H1 (cell line): ENCODE measurements at regions not wholly inside any gene's neighbourhood (a gene's known extent, or its start where the extent isn't known, plus 50 kb on each side); places are given as distances from the start of the nearest gene placed in this dataset.

Experiments used
- CTCF ChIA-PET: fragments of 300-600 bp; sonication (Branson Sonifier 250); formaldehyde crosslinking; loops from one replicate; lab custom pipeline; 2021; ENCODE audit not compliant: partially characterized antibody; lab: Charles Lee
- POLR2A ChIA-PET: fragments of 300-600 bp; sonication (Branson Sonifier 250); formaldehyde crosslinking; loops from one replicate; lab custom pipeline; 2021; ENCODE audit warnings: inconsistent platforms; ENCODE audit not compliant: partially characterized antibody; lab: Charles Lee
- DNase-seq, 2 experiments: peaks; one replicate each; pipeline versions ENCODE4 v3.0.0 to v3.0.0-alpha.2; 2010 to 2022; ENCODE audit warnings: low spot score in 2 of 2, low read depth in 1 of 2, mixed read lengths in 1 of 2
- FAIRE-seq: peaks from 2 replicates; lab custom pipeline; 2011; peaks lifted over from hg19 to GRCh38; lab: Jason Lieb, UNC
- H2AFZ ChIP-seq: 2 replicates; pipeline ENCODE4 v1.8.1; 2012; ENCODE audit warnings: low read length, inconsistent platforms
- H2AK5ac ChIP-seq: 2 replicates; pipeline ENCODE4 v1.6.1; 2013; ENCODE audit warnings: low read depth, low read length
- H2BK120ac ChIP-seq: replicated peaks from 2 replicates; pipeline ENCODE3; 2013; ENCODE audit warnings: low read depth, low read length, inconsistent platforms
- H2BK12ac ChIP-seq: 2 replicates; pipeline ENCODE4 v1.6.1; 2013; ENCODE audit warnings: low read depth, low read length
- H2BK15ac ChIP-seq: 2 replicates; pipeline ENCODE4 v1.6.1; 2013; ENCODE audit warnings: low read length
- H2BK20ac ChIP-seq: 2 replicates; pipeline ENCODE4 v1.6.1; 2013; ENCODE audit warnings: low read length
- H2BK5ac ChIP-seq: 2 replicates; pipeline ENCODE4 v1.6.1; 2013; ENCODE audit warnings: low read depth, low read length
- H3K14ac ChIP-seq: 2 replicates; pipeline ENCODE4 v1.6.1; 2013; ENCODE audit warnings: inconsistent platforms; ENCODE audit not compliant: insufficient read length
- H3K18ac ChIP-seq: 2 replicates; pipeline ENCODE4 v1.6.1; 2013; ENCODE audit warnings: low read length; ENCODE audit errors: extremely low read depth
- H3K23ac ChIP-seq: 2 replicates; pipeline ENCODE4 v1.6.1; 2013; ENCODE audit warnings: inconsistent platforms; ENCODE audit not compliant: insufficient read length
- H3K23me2 ChIP-seq: 2 replicates; pipeline ENCODE4 v1.6.1; 2013; ENCODE audit warnings: low read depth, low read length
- H3K27ac ChIP-seq: 2 replicates; pipeline ENCODE4 v1.6.1; 2011; ENCODE audit warnings: low read depth, low read length, inconsistent platforms
- H3K27me3 ChIP-seq, 4 experiments: replicated peaks in 1 of 4; 1 replicate in 1 of 4; 2 replicates in 3 of 4; pipeline versions ENCODE4 v1.6.1 to v1.8.1; 2011 to 2013; ENCODE audit warnings: low read length in 3 of 4, mild to moderate bottlenecking in 3 of 4, inconsistent platforms in 2 of 4, mixed read lengths in 2 of 4, moderate library complexity in 1 of 4; ENCODE audit not compliant: control insufficient read depth in 3 of 4, insufficient read depth in 3 of 4; ENCODE audit errors: extremely low read depth in 1 of 4
- H3K36me3 ChIP-seq, 4 experiments: 2 replicates each; pipeline versions ENCODE4 v1.6.1 to v1.8.1; 2011 to 2013; ENCODE audit warnings: mild to moderate bottlenecking in 4 of 4, low read length in 3 of 4, moderate library complexity in 2 of 4, control low read depth in 1 of 4, inconsistent platforms in 1 of 4; ENCODE audit not compliant: insufficient read depth in 4 of 4, control insufficient read depth in 2 of 4
- H3K4ac ChIP-seq: replicated peaks from 2 replicates; pipeline ENCODE3; 2013; ENCODE audit warnings: low read length, low read depth, mixed read lengths, inconsistent platforms; ENCODE audit not compliant: insufficient read length
- H3K4me1 ChIP-seq, 4 experiments: replicated peaks in 1 of 4; 1 replicate in 1 of 4; 2 replicates in 3 of 4; pipeline versions ENCODE4 v1.6.1 to v1.8.1; 2011 to 2013; ENCODE audit warnings: low read length in 3 of 4, inconsistent platforms in 2 of 4, mixed read lengths in 1 of 4; ENCODE audit not compliant: insufficient read depth in 4 of 4, control insufficient read depth in 3 of 4
- H3K4me2 ChIP-seq, 2 experiments: 2 replicates each; pipeline versions ENCODE4 v1.6.1 to v1.8.1; 2011 to 2013; ENCODE audit warnings: low read depth in 2 of 2, low read length in 2 of 2, control low read depth in 1 of 2, inconsistent platforms in 1 of 2, mild to moderate bottlenecking in 1 of 2; ENCODE audit not compliant: insufficient read depth in 1 of 2
- H3K4me3 ChIP-seq, 4 experiments: fragments of 200-600, 300-600 bp in 1 of 4; sonication (generic), shearing (Covaris generic), sonication (Bioruptor Twin) in 1 of 4; 2 replicates each; pipeline versions ENCODE4 v1.5.1 to v1.8.1; 2011 to 2016; ENCODE audit warnings: low read length in 4 of 4, low read depth in 3 of 4, control low read depth in 2 of 4, inconsistent platforms in 2 of 4, mild to moderate bottlenecking in 2 of 4, mixed read lengths in 1 of 4, moderate library complexity in 1 of 4; ENCODE audit not compliant: insufficient read depth in 2 of 4; ENCODE audit errors: extremely low read depth in 1 of 4
- H3K56ac ChIP-seq: replicated peaks from 2 replicates; pipeline ENCODE3; 2013; ENCODE audit warnings: low read depth, mild to moderate bottlenecking, mixed read lengths, low read length, inconsistent platforms; ENCODE audit not compliant: insufficient read length
- H3K79me1 ChIP-seq: 2 replicates; pipeline ENCODE4 v1.6.1; 2013; ENCODE audit warnings: low read depth, low read length, control low read depth
- H3K79me2 ChIP-seq, 2 experiments: 2 replicates each; pipeline versions ENCODE4 v1.6.1 to v1.8.1; 2012 to 2013; ENCODE audit warnings: low read length in 2 of 2, mild to moderate bottlenecking in 2 of 2, inconsistent platforms in 1 of 2; ENCODE audit not compliant: insufficient read depth in 2 of 2, control insufficient read depth in 1 of 2
- H3K9ac ChIP-seq, 4 experiments: replicated peaks in 1 of 4; 1 replicate in 1 of 4; 2 replicates in 3 of 4; pipeline versions ENCODE4 v1.6.1 to v1.8.1; 2011 to 2013; ENCODE audit warnings: low read depth in 3 of 4, low read length in 3 of 4, control low read depth in 2 of 4, mild to moderate bottlenecking in 2 of 4, moderate library complexity in 2 of 4, inconsistent platforms in 1 of 4; ENCODE audit errors: extremely low read depth in 1 of 4
- H3K9me3 ChIP-seq, 2 experiments: 2 replicates each; pipeline versions ENCODE4 v1.6.1 to v1.8.1; 2012 to 2013; ENCODE audit warnings: mild to moderate bottlenecking in 2 of 2, moderate library complexity in 2 of 2, control low read depth in 1 of 2, inconsistent platforms in 1 of 2, low read depth in 1 of 2, low read length in 1 of 2, mixed read lengths in 1 of 2; ENCODE audit not compliant: insufficient read depth in 2 of 2
- H4K20me1 ChIP-seq, 2 experiments: replicated peaks in 1 of 2; 2 replicates each; pipeline versions ENCODE3 to v1.8.1; 2011 to 2013; ENCODE audit warnings: inconsistent platforms in 2 of 2, low read length in 2 of 2, mild to moderate bottlenecking in 1 of 2; ENCODE audit not compliant: insufficient read depth in 2 of 2, control insufficient read depth in 1 of 2
- H4K5ac ChIP-seq: 2 replicates; pipeline ENCODE4 v1.6.1; 2013; ENCODE audit warnings: low read length, low read depth, mixed read lengths, inconsistent platforms; ENCODE audit not compliant: insufficient read length
- H4K8ac ChIP-seq: 2 replicates; pipeline ENCODE4 v1.8.0; 2013; ENCODE audit warnings: mild to moderate bottlenecking, moderate library complexity, low read length, inconsistent platforms; ENCODE audit not compliant: insufficient read depth; ENCODE audit errors: extremely low read depth
- H4K91ac ChIP-seq: replicated peaks from 2 replicates; pipeline ENCODE3; 2013; ENCODE audit warnings: low read length, mixed read lengths, inconsistent platforms; ENCODE audit not compliant: insufficient read length
- BRCA1 ChIP-seq: IDR thresholded peaks from 2 replicates; pipeline ENCODE4 v1.6.1; 2012; ENCODE audit warnings: low read depth, low read length, improper control_type of control experiment
- CHD2 ChIP-seq: IDR thresholded peaks from 2 replicates; pipeline ENCODE4 v1.6.1; 2012; ENCODE audit warnings: low read length, improper control_type of control experiment
- CTBP2 ChIP-seq: IDR thresholded peaks from 2 replicates; pipeline ENCODE4 v1.7.0; 2011; ENCODE audit warnings: borderline replicate concordance, mild to moderate bottlenecking, moderate library complexity, mixed read lengths, low read length; ENCODE audit not compliant: insufficient read depth, insufficient read length
- E2F6 ChIP-seq: IDR thresholded peaks from 2 replicates; pipeline ENCODE4 v1.6.1; 2012; ENCODE audit warnings: inconsistent platforms
- EP300 ChIP-seq, 2 experiments: IDR thresholded peaks; 1 replicate in 1 of 2; 2 replicates in 1 of 2; pipeline ENCODE4 v1.6.1; 2011 to 2012; ENCODE audit warnings: low read depth in 2 of 2, low read length in 2 of 2, mild to moderate bottlenecking in 2 of 2, borderline replicate concordance in 1 of 2, inconsistent platforms in 1 of 2, moderate library complexity in 1 of 2
- KDM4A ChIP-seq: IDR thresholded peaks from one replicate; pipeline ENCODE4 v1.7.1; 2012; ENCODE audit warnings: low read depth, mild to moderate bottlenecking, moderate library complexity, low read length, inconsistent platforms; ENCODE audit not compliant: severe bottlenecking
- NANOG ChIP-seq: IDR thresholded peaks from 2 replicates; pipeline ENCODE4 v1.6.1; 2011; ENCODE audit warnings: low read length, low read depth, mild to moderate bottlenecking, inconsistent platforms; ENCODE audit not compliant: insufficient read depth, poor library complexity, severe bottlenecking
- RFX5 ChIP-seq: IDR thresholded peaks from 2 replicates; pipeline ENCODE4 v1.6.1; 2011; ENCODE audit warnings: low read depth, low read length, improper control_type of control experiment, borderline replicate concordance
- TAF7 ChIP-seq: optimal IDR thresholded peaks from 2 replicates; pipeline ENCODE3; 2011; ENCODE audit warnings: low read depth, mild to moderate bottlenecking, inconsistent platforms, low read length, moderate library complexity, borderline replicate concordance
- TBP ChIP-seq: IDR thresholded peaks from 2 replicates; pipeline ENCODE4 v1.6.1; 2011; ENCODE audit warnings: low read depth, low read length, improper control_type of control experiment
- YY1 ChIP-seq: IDR thresholded peaks from 2 replicates; pipeline ENCODE4 v1.6.1; 2011; ENCODE audit warnings: low read depth, mild to moderate bottlenecking, low read length
- WGBS, 2 experiments: shearing (Covaris generic) in 1 of 2; methylation state at CpG; one replicate each; pipeline versions ENCODE4 v1.1.6 to v1.1.7; 2013 to 2015; ENCODE audit warnings: low lambda C conversion rate in 2 of 2, mixed read lengths in 2 of 2, inconsistent platforms in 1 of 2, low coverage in 1 of 2, missing lambda C conversion rate in 1 of 2; ENCODE audit not compliant: insufficient replicate concordance in 2 of 2, insufficient coverage in 1 of 2, insufficient read length in 1 of 2; ENCODE audit errors: extremely low coverage in 1 of 2, missing lambda C conversion rate in 1 of 2; 5-methylcytosine and 5-hydroxymethylcytosine counted together
- TF ChIP-seq, protein P1 (sequence below): IDR thresholded peaks from 2 replicates; pipeline ENCODE4 v1.6.1; 2011; ENCODE audit warnings: low read depth, mild to moderate bottlenecking, low read length; ENCODE audit not compliant: insufficient read depth

DNA sequence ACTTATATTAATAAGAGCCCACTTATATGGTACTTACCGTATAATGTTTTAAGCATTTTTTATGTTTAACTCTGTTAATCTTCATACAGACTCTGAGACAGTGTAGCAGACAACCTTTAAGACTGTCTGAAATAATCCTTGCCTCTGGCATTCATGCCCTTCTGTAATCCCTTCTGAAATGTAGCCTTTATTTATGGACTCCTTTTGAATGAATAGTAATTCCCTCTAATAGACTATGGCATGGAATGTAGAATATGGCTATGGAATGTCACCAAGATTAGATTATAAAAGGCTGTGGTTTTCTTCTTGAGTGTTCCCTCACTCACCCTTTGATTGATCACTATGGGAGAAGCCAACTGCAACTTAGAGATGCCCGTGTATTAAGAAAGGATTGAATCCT is 439.4 kb downstream of the SH3GL2 start:
- H4K91ac ChIP-seq: no peak overlapping the region
- no peak overlapping the region for H2BK5ac ChIP-seq
- no peak overlapping the region for H3K23ac ChIP-seq
- DNase-seq (no peak), FAIRE-seq (no peak)
- H4K5ac ChIP-seq: no peak overlapping the region
- H3K9me3 ChIP-seq: peaks cover 0 to 6% of the 10 kb centered on the region in 2 experiments; a peak in 2 of 4 replicates
- H3K4me1 ChIP-seq: no peaks in the 10 kb centered on the region; a peak in 1 of 7 replicates
- no peak for TF ChIP-seq TBP
- no peak for TF ChIP-seq CHD2
- no peak for TF ChIP-seq E2F6
- no peak for TF ChIP-seq EP300 (IDR thresholded peaks at IDR 0.05; ENCODE audit: borderline replicate concordance in 1 of 2, low read depth in 2 of 2, low read length in 2 of 2)
- no peak for TF ChIP-seq YY1
- TF ChIP-seq TAF7: no peak
- TF ChIP-seq CTBP2: no peak
- no peak for TF ChIP-seq KDM4A
- TF ChIP-seq, protein P1, sequence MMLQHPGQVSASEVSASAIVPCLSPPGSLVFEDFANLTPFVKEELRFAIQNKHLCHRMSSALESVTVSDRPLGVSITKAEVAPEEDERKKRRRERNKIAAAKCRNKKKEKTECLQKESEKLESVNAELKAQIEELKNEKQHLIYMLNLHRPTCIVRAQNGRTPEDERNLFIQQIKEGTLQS: no peak
- TF ChIP-seq NANOG: no peak
- no peak for TF ChIP-seq RFX5
- TF ChIP-seq BRCA1: no peak
- no peaks in the 10 kb centered on the region for H3K79me1 ChIP-seq
- H3K18ac ChIP-seq: no peak overlapping the region
- H3K36me3 ChIP-seq: no peaks in the 10 kb centered on the region
- H3K4me3 ChIP-seq: no peak overlapping the region
- no peak overlapping the region for H3K56ac ChIP-seq
- no peak overlapping the region for H2BK12ac ChIP-seq
- POLR2A ChIA-PET: no interaction called here
- H2BK120ac ChIP-seq: no peak overlapping the region
- no peak overlapping the region for H3K4ac ChIP-seq
- H3K9ac ChIP-seq: no peak overlapping the region
- H2AFZ ChIP-seq: no peak overlapping the region
- no peak overlapping the region for H2AK5ac ChIP-seq
- H4K20me1 ChIP-seq: no peaks in the 10 kb centered on the region
- no peak overlapping the region for H3K27ac ChIP-seq
- no peak overlapping the region for H2BK15ac ChIP-seq
- H2BK20ac ChIP-seq: no peak overlapping the region
- CTCF ChIA-PET: interaction anchor here (1.4 to 3.2 kb wide), 4 partner anchors 34 to 206 kb away, joined by 3 to 13 read pairs (median 8); no protein-coding TSS in a partner anchor
- no peak overlapping the region for H3K14ac ChIP-seq
- H3K4me2 ChIP-seq: no peak overlapping the region
- H3K23me2 ChIP-seq: no peaks in the 10 kb centered on the region; the same call in 1 of the 2 replicates
- H3K27me3 ChIP-seq: no peaks in the 10 kb centered on the region
- WGBS, 2 experiments: 92% methylated on average over 2 of the region's 2 CpGs; no CpG with 5 or more reads in 1 of the 2 experiments
- no peak overlapping the region for H4K8ac ChIP-seq
- no peaks in the 10 kb centered on the region for H3K79me2 ChIP-seq
